Endodermal cell (in vitro differentiated cells): ENCODE measurements at regions not wholly inside any gene's neighbourhood (a gene's known extent, or its start where the extent isn't known, plus 50 kb on each side); places are given as distances from the start of the nearest gene placed in this dataset.

ENCODE experiments used
- DNase-seq: peaks from one replicate; pipeline ENCODE4 v3.0.0-alpha.2; 2017
- H3K27ac ChIP-seq: 2 replicates; pipeline ENCODE4 v1.5.1; 2013; ENCODE audit warnings: mild to moderate bottlenecking, low read depth, low read length, moderate library complexity
- H3K27me3 ChIP-seq: 2 replicates; pipeline ENCODE4 v1.6.1; 2013; ENCODE audit warnings: mild to moderate bottlenecking, low read length, moderate library complexity; ENCODE audit not compliant: insufficient read depth, control insufficient read depth, poor library complexity, severe bottlenecking
- H3K36me3 ChIP-seq: 2 replicates; pipeline ENCODE4 v1.7.0; 2013; ENCODE audit warnings: mild to moderate bottlenecking, low read length, moderate library complexity; ENCODE audit not compliant: control insufficient read depth, insufficient read depth
- H3K4me1 ChIP-seq: one replicate; pipeline ENCODE4 v1.7.0; 2013; ENCODE audit warnings: low read length; ENCODE audit not compliant: control insufficient read depth, insufficient read depth
- H3K4me3 ChIP-seq: 2 replicates; pipeline ENCODE4 v1.5.1; 2013; ENCODE audit warnings: mild to moderate bottlenecking, low read length, moderate library complexity
- H3K9ac ChIP-seq: 2 replicates; pipeline ENCODE4 v1.6.1; 2013; ENCODE audit warnings: mild to moderate bottlenecking, low read length, moderate library complexity; ENCODE audit not compliant: poor library complexity, severe bottlenecking; ENCODE audit errors: extremely low read depth
- H3K9me3 ChIP-seq: 2 replicates; pipeline ENCODE4 v1.6.1; 2013; ENCODE audit warnings: mild to moderate bottlenecking, low read length, moderate library complexity; ENCODE audit not compliant: control insufficient read depth
- H3K27ac Mint-ChIP-seq: 2 replicates; pipeline ENCODE4 v1.8.0; 2020; ENCODE audit warnings: mixed read lengths
- H3K27me3 Mint-ChIP-seq: 2 replicates; pipeline ENCODE4 v1.8.0; 2021; ENCODE audit warnings: mild to moderate bottlenecking, mixed read lengths; ENCODE audit not compliant: insufficient read depth
- H3K36me3 Mint-ChIP-seq: 2 replicates; pipeline ENCODE4 v1.8.0; 2020; ENCODE audit warnings: low read depth, mixed read lengths
- H3K4me1 Mint-ChIP-seq: 2 replicates; pipeline ENCODE4 v1.8.0; 2020; ENCODE audit warnings: mixed read lengths
- H3K4me3 Mint-ChIP-seq: 2 replicates; pipeline ENCODE4 v1.8.0; 2020; ENCODE audit warnings: mild to moderate bottlenecking, moderate library complexity, mixed read lengths
- H3K9me3 Mint-ChIP-seq: 2 replicates; pipeline ENCODE4 v1.8.0; 2020; ENCODE audit warnings: mild to moderate bottlenecking, mixed read lengths
- CTCF ChIP-seq: fragments of 200-600 bp; sonication (generic); conservative IDR thresholded peaks from 2 replicates; pipeline ENCODE4 v1.5.0; 2021; ENCODE audit warnings: antibody characterized with exemption, mild to moderate bottlenecking
- WGBS, 2 experiments: methylation state at CpG; one replicate each; pipeline versions ENCODE4 v1.1.5 to v1.1.7; 2013; ENCODE audit warnings: missing lambda C conversion rate in 2 of 2, mixed read lengths in 1 of 2; ENCODE audit not compliant: insufficient coverage in 1 of 2, insufficient read length in 1 of 2; 5-methylcytosine and 5-hydroxymethylcytosine counted together

GRCh38 chr17:34750004-34750403 lies 170.6 kb downstream of the TMEM132E start:
- Mint-ChIP-seq H3K4me3 (no peak overlapping the region), H3K36me3 (no peaks in the 10 kb centered on the region), H3K4me1 (peaks cover 6% of the 10 kb centered on the region), H3K27me3 (peaks cover 7% of the 10 kb centered on the region), H3K9me3 (peaks cover 6% of the 10 kb centered on the region), H3K27ac (no peak overlapping the region)
- WGBS, 2 experiments: 59% methylated on average over 1 of the region's 1 CpG; no CpG with 5 or more reads in 1 of the 2 experiments
- peak; percentile 32 for TF ChIP-seq CTCF
- Histone ChIP-seq H3K9me3 (no peaks in the 10 kb centered on the region), H3K27ac (no peak overlapping the region), H3K4me1 (peaks cover 5% of the 10 kb centered on the region), H3K36me3 (no peaks in the 10 kb centered on the region), H3K9ac (no peak overlapping the region), H3K4me3 (no peak overlapping the region), H3K27me3 (peaks cover 4% of the 10 kb centered on the region)
- no peak for DNase-seq

DNA sequence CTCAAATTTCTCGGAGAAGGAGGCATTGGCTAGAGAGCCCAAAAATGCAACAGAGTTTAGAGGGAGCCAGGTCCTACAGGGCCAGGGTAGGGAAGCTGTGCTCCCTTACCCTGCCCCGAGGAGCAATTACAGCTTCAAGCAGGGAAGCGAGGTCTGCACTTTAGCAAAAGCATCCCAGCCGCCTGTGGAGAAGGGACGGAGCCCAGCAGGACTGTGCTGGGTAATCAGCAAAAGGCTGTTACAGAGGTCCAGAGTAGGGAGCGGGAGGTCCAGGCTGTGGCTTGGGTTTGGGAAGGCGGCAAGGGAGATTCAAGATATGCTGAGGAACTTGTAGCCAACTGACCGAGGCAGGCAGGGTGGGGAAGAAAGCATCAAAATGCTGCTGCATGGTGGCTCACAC lies 162.6 kb downstream of the TMEM132E start:
- H3K4me3 ChIP-seq: no peak overlapping the region
- no peak overlapping the region for H3K27ac ChIP-seq
- no peaks in the 10 kb centered on the region for H3K36me3 Mint-ChIP-seq
- peaks cover 24% of the 10 kb centered on the region for H3K4me1 Mint-ChIP-seq
- WGBS, 2 experiments: 72% methylated on average over 6 to 8 of the region's 8 CpGs
- H3K9me3 Mint-ChIP-seq: no peaks in the 10 kb centered on the region
- TF ChIP-seq CTCF: no peak
- H3K4me1 ChIP-seq: peaks cover 11% of the 10 kb centered on the region
- H3K27ac Mint-ChIP-seq: no peak overlapping the region
- H3K9me3 ChIP-seq: peaks cover 6% of the 10 kb centered on the region
- H3K27me3 Mint-ChIP-seq: peaks cover 20% of the 10 kb centered on the region
- H3K27me3 ChIP-seq: no peaks in the 10 kb centered on the region
- DNase-seq: peak; percentile 64
- H3K36me3 ChIP-seq: no peaks in the 10 kb centered on the region
- no peak overlapping the region for H3K9ac ChIP-seq
- no peak overlapping the region for H3K4me3 Mint-ChIP-seq

- no peaks in the 10 kb centered on the region for H3K9me3 Mint-ChIP-seq
- Histone ChIP-seq H3K27me3 (peaks cover 3% of the 10 kb centered on the region), H3K4me1 (peaks cover 11% of the 10 kb centered on the region), H3K9ac (no peak overlapping the region), H3K4me3 (no peak overlapping the region), H3K9me3 (peaks cover 6% of the 10 kb centered on the region), H3K27ac (no peak overlapping the region), H3K36me3 (no peaks in the 10 kb centered on the region)
- H3K27ac Mint-ChIP-seq: no peak overlapping the region
- H3K4me1 Mint-ChIP-seq: peaks cover 24% of the 10 kb centered on the region
- H3K27me3 Mint-ChIP-seq: peaks cover 23% of the 10 kb centered on the region
- H3K36me3 Mint-ChIP-seq: no peaks in the 10 kb centered on the region
- DNase-seq: peak; percentile 36
- no peak for TF ChIP-seq CTCF
- H3K4me3 Mint-ChIP-seq: no peak overlapping the region
- WGBS, 2 experiments: 79 to 100% methylated on average over 1 to 8 of the region's 8 CpGs
Observed at GRCh38 chr17:34740565-34741520, 161.5 kb downstream of the TMEM132E start.
